MCF 10A (cell line): ENCODE measurements at regions not wholly inside any gene's neighbourhood (a gene's known extent, or its start where the extent isn't known, plus 50 kb on each side); places are given as distances from the start of the nearest gene placed in this dataset.
"Not testable (repeated sequence)": the region's sequence is repeated elsewhere in the genome, so short reads cannot be mapped to it uniquely, and the experiment has no call there.

ENCODE experiments used
- BruUV-seq: library from RNA; stranded (reverse); fragments of 400-500 nt; replicated peaks from 2 replicates; lab custom pipeline; 2021; lab: Mats Ljungman, UMichigan
- CTCF ChIA-PET: fragments of 300-600 bp; sonication (Branson Sonifier 250); formaldehyde crosslinking; extraction: SDS; loops from one replicate; lab custom pipeline; 2021; ENCODE audit warnings: antibody characterized with exemption, inconsistent platforms; lab: Yijun Ruan, JAX
- POLR2A ChIA-PET: fragments of 300-600, 350-650 bp; sonication (Branson Sonifier 250); formaldehyde crosslinking; extraction: SDS; loops from one replicate; lab custom pipeline; 2020; ENCODE audit warnings: antibody characterized with exemption, inconsistent platforms; lab: Yijun Ruan, JAX
- DNase-seq: peaks from one replicate; pipeline ENCODE4 v3.0.0-alpha.2; 2018; ENCODE audit not compliant: unreplicated experiment
- H3K27ac Mint-ChIP-seq: one replicate; pipeline ENCODE4 v1.8.0; 2022; ENCODE audit warnings: mild to moderate bottlenecking, low read depth, mixed read lengths; ENCODE audit not compliant: unreplicated experiment
- H3K27me3 Mint-ChIP-seq: one replicate; pipeline ENCODE4 v1.8.0; 2022; ENCODE audit warnings: mixed read lengths; ENCODE audit not compliant: insufficient read depth, unreplicated experiment
- H3K36me3 Mint-ChIP-seq: one replicate; pipeline ENCODE4 v1.8.0; 2022; ENCODE audit warnings: mild to moderate bottlenecking, moderate library complexity, mixed read lengths; ENCODE audit not compliant: insufficient read depth, unreplicated experiment
- H3K4me1 Mint-ChIP-seq: one replicate; pipeline ENCODE4 v1.8.0; 2022; ENCODE audit warnings: mixed read lengths; ENCODE audit not compliant: insufficient read depth, unreplicated experiment
- H3K4me3 Mint-ChIP-seq: one replicate; pipeline ENCODE4 v1.8.0; 2022; ENCODE audit warnings: mild to moderate bottlenecking, moderate library complexity, mixed read lengths; ENCODE audit not compliant: unreplicated experiment
- H3K9me3 Mint-ChIP-seq: one replicate; pipeline ENCODE4 v1.8.0; 2022; ENCODE audit warnings: mixed read lengths; ENCODE audit not compliant: unreplicated experiment
- intact Hi-C: fragments of 100-400 bp; cut with micrococcal nuclease; formaldehyde crosslinking; loops from 2 replicates; pipeline ENCODE4 v1.14.1; 2022
- TF ChIP-seq, protein P1 (sequence below): fragments of 200-600 bp; IDR thresholded peaks from one replicate; pipeline ENCODE4 v1.8.0; 2022; ENCODE audit warnings: antibody characterized with exemption, mild to moderate bottlenecking; ENCODE audit not compliant: unreplicated experiment

DNA sequence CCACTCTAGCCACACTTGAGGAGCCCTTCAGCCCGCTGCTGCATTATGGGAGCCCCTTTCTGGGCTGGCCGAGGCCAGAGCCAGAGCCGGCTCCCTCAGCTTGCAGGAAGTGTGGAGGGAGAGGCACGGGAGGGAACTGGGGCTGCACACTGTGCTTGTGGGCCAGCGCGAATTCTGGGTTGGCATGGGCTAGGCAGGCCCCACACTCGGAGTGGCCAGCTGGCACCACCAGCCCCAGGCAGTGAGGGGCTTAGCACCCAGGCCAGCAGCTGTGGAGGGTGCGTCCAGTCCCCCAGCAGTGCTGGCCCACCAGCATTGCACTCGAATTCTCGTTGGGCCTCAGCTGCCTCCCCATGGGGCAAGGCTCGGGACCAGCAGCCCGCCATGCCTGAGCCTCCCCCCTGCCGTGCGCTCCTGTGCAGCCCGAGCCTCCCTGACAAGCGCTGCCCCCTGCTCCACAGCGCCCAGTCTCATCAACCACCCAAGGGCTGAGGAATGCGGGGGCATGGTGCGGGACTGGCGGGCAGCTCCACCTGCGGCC is 785.9 kb upstream of the TPTE start:
- TF ChIP-seq, protein P1, sequence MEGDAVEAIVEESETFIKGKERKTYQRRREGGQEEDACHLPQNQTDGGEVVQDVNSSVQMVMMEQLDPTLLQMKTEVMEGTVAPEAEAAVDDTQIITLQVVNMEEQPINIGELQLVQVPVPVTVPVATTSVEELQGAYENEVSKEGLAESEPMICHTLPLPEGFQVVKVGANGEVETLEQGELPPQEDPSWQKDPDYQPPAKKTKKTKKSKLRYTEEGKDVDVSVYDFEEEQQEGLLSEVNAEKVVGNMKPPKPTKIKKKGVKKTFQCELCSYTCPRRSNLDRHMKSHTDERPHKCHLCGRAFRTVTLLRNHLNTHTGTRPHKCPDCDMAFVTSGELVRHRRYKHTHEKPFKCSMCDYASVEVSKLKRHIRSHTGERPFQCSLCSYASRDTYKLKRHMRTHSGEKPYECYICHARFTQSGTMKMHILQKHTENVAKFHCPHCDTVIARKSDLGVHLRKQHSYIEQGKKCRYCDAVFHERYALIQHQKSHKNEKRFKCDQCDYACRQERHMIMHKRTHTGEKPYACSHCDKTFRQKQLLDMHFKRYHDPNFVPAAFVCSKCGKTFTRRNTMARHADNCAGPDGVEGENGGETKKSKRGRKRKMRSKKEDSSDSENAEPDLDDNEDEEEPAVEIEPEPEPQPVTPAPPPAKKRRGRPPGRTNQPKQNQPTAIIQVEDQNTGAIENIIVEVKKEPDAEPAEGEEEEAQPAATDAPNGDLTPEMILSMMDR, result no peak
- H3K27me3 Mint-ChIP-seq, result no peaks in the 10 kb centered on the region
- no peak for DNase-seq
- H3K36me3 Mint-ChIP-seq, result no peaks in the 10 kb centered on the region
- H3K4me3 Mint-ChIP-seq, result no peak overlapping the region
- ChIA-PET POLR2A (no interaction called here), CTCF (no interaction called here)
- H3K27ac Mint-ChIP-seq, result no peak overlapping the region
- no TSS peak for BruUV-seq
- peaks cover 16% of the 10 kb centered on the region for H3K9me3 Mint-ChIP-seq
- intact Hi-C loops, result no loop called here
- no peaks in the 10 kb centered on the region for H3K4me1 Mint-ChIP-seq

DNA sequence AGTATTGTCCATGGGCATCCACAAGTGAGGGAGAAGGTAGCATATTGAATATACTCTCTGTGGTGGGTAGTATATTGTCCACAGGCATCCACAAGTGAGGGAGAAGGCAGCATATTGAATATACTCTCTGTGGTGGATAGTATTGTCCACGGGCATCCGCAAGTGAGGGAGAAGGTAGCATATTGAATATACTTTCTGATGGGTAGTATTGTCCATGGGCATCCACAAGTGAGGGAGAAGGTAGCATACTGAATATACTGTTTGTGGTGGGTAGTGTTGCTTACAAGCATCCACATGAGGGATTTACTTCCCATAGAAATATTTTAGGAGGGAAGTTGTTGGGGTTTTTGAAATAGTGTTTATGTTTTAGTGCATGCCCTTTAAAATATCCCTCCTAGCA is 784.1 kb upstream of the TPTE start:
- CTCF ChIA-PET, H3K36me3 Mint-ChIP-seq, H3K27ac Mint-ChIP-seq, H3K4me3 Mint-ChIP-seq, H3K27me3 Mint-ChIP-seq, BruUV-seq, H3K4me1 Mint-ChIP-seq, POLR2A ChIA-PET, intact Hi-C loops, DNase-seq: not testable (repeated sequence)
- H3K9me3 Mint-ChIP-seq, result peaks cover 27% of the 10 kb centered on the region

DNA sequence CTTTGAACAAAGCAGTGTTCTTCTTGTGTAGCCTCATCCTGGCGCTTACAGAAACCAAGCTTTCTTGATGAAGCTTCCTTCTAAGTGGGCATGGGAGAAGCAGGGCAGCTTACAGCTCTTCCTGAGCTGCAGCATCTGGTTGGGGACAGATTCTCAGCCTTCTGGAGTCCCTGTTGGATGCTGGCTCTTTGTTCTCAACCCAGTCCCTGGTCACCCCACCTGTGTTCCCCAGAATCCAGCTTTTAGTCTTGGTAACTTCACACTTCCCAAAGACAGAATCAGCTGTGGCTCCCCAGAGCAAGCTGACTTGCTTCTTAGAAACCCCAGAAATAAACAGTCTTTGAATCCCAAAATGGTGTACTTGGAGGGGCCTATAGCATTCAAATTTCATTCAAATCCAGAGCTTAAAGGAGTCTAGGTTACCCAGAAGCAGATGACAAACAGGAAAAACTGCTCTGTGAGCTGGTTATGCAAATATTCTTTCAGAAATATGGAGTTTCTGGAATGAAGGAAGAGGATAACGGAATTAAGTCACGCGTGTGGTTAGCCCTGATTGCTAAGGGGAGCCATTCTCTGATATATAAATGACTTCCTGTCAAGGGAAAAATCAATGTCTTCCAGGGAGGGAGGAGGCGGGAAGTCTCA is 783.4 kb upstream of the TPTE start:
- H3K27ac Mint-ChIP-seq, H3K27me3 Mint-ChIP-seq, intact Hi-C loops, DNase-seq, H3K4me3 Mint-ChIP-seq, H3K4me1 Mint-ChIP-seq, POLR2A ChIA-PET, CTCF ChIA-PET, BruUV-seq, H3K36me3 Mint-ChIP-seq: not testable (repeated sequence)
- peaks cover 27% of the 10 kb centered on the region for H3K9me3 Mint-ChIP-seq

DNA sequence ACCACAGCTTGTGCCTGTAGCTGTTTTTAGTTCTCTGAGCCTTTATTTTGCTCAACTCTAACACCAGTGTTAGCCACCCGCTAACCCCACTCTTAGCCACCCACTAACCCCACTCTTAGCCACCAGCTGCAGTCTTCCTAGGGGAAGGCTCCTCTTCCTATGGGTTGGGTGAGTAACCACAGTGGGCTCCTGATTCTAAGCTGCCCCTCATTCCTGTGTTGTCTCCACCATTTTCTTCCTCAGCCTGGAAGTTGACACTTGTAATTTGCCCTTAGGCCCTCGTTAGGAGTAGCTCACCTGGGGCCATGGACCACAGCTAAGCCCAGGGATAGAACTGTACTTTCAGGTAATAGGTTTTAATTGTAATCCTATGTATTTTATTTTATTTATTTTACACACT is 782.9 kb upstream of the TPTE start:
- no TSS peak for BruUV-seq
- TF ChIP-seq, protein P1, result no peak
- CTCF ChIA-PET, result no interaction called here
- Mint-ChIP-seq H3K27me3 (no peaks in the 10 kb centered on the region), H3K4me1 (no peaks in the 10 kb centered on the region), H3K4me3 (no peak overlapping the region), H3K27ac (no peak overlapping the region), H3K36me3 (no peaks in the 10 kb centered on the region), H3K9me3 (peaks cover 27% of the 10 kb centered on the region)
- intact Hi-C loops, result no loop called here
- no peak for DNase-seq
- POLR2A ChIA-PET, result no interaction called here

DNA sequence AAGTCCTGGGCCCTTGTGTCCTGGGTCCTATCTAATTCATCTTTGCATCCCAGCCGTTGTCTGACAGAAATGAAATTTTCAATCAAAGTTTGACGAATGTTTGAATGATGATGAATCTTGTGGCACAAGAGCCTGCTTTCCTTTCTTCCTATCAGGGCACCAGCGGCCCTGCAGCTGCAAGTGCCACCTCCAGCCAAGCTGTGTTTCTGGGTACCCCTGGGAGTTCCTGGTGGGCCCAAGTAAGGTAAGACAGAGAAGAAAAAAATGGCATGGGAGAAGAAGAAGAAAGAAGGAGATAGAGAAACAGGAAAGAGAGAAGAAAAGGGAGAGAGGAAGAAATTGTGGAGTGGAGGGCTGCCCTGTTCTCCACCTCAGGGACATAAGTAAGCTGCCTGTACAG is 782.1 kb upstream of the TPTE start:
- TF ChIP-seq, protein P1, result no peak
- Mint-ChIP-seq H3K4me1 (no peaks in the 10 kb centered on the region), H3K27ac (no peak overlapping the region), H3K36me3 (no peaks in the 10 kb centered on the region), H3K27me3 (no peaks in the 10 kb centered on the region), H3K4me3 (no peak overlapping the region), H3K9me3 (peaks cover 27% of the 10 kb centered on the region)
- POLR2A ChIA-PET, result no interaction called here
- intact Hi-C loops, result no loop called here
- no peak for DNase-seq
- CTCF ChIA-PET, result no interaction called here
- BruUV-seq, result no TSS peak

DNA sequence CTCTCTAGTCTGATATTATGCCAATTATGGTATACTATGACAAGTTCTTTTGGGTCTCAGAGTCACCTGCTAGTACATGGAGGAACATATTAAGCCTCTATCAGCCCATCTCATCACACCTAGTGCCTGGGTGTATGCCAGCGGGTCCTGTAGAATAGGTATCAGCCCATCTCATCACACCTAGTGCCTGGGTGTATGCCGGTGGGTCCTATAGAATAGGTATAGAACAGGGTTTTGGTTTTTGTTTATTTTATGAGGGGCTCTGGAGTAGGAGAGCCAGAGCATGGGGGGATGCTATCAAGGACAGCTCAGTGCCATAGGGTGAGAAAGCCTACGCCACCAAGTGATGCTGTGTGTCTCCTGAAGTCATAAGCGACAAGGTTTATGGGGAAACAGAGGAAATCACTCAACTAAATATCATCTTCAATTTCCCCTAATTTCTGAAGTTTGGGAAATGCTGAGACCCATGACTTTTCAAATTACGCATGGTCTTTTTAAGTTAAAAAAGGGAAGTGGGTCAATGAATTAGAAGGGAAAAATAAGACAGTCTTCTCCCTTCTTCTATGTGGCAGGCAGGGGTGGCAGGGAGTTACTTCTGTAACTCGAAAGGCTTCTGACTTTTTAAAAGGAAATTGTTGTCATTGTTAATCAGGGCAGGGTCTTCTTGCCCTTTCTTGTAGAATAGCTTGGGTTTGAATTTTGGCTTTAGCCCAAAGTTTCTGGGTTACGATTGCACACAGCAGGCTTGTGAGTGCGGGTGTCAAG is 781.0 kb upstream of the TPTE start:
- CTCF ChIA-PET, H3K27ac Mint-ChIP-seq, intact Hi-C loops, POLR2A ChIA-PET, H3K4me1 Mint-ChIP-seq, H3K4me3 Mint-ChIP-seq, BruUV-seq, H3K36me3 Mint-ChIP-seq, DNase-seq, H3K27me3 Mint-ChIP-seq: not testable (repeated sequence)
- peaks cover 27% of the 10 kb centered on the region for H3K9me3 Mint-ChIP-seq
